Spleen (tissue), 7 donors: ENCODE measurements at regions not wholly inside any gene's neighbourhood (a gene's known extent, or its start where the extent isn't known, plus 50 kb on each side); places are given as distances from the start of the nearest gene placed in this dataset.

Source experiments
- POLR2AphosphoS5 ChIP-seq, 3 donors: sonication (generic); formaldehyde crosslinking; IDR thresholded peaks; one replicate each; pipeline ENCODE4 v1.5.1; 2017; ENCODE audit warnings: antibody characterized with exemption in 3 of 3
- TF ChIP-seq, protein P1 (sequence below), 11 experiments: fragments of 200-600 bp in 7 of 11; fragments of 450-650 bp in 4 of 11; sonication (generic) in 4 of 11; IDR thresholded peaks in 8 of 11; conservative IDR thresholded peaks in 3 of 11; 1 replicate in 7 of 11; 2 replicates in 4 of 11; pipeline versions ENCODE4 v1.4.0 to v1.8.0; 2016 to 2021; ENCODE audit warnings: antibody characterized with exemption in 11 of 11, inconsistent platforms in 4 of 11, mild to moderate bottlenecking in 1 of 11
- donor health status: DM: no; HTN: no; CAD: no; lungs with moderate emphysema.
- donor health status: DM: no; HTN: no; CAD: no.
- donor health status: DM: no; HTN: no; CAD: no.

DNA sequence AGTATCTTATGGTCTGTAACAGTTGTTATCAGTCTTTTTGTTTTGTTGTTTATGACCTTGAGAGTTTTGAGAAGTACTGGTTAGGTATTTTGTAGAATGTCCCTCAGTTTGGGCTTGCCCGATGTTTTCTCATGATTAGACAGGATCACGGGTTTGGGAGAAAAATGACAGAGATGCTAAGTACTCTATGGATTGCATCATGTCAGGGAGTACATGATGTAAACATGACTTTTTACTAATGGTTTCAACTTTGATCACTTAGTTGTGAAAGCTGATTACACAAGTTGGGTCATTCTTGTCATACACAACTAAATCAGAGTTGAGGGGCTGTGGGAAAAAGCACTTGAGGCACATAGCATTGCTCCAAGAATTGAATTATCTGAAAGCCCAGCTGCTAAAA, 94.7 kb upstream of the SIAH1 start:
- TF ChIP-seq POLR2AphosphoS5 (IDR thresholded peaks at IDR 0.05), result no peak
- TF ChIP-seq, protein P1, sequence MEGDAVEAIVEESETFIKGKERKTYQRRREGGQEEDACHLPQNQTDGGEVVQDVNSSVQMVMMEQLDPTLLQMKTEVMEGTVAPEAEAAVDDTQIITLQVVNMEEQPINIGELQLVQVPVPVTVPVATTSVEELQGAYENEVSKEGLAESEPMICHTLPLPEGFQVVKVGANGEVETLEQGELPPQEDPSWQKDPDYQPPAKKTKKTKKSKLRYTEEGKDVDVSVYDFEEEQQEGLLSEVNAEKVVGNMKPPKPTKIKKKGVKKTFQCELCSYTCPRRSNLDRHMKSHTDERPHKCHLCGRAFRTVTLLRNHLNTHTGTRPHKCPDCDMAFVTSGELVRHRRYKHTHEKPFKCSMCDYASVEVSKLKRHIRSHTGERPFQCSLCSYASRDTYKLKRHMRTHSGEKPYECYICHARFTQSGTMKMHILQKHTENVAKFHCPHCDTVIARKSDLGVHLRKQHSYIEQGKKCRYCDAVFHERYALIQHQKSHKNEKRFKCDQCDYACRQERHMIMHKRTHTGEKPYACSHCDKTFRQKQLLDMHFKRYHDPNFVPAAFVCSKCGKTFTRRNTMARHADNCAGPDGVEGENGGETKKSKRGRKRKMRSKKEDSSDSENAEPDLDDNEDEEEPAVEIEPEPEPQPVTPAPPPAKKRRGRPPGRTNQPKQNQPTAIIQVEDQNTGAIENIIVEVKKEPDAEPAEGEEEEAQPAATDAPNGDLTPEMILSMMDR (IDR thresholded peaks at IDR 0.05 in 8 of 11, conservative IDR thresholded peaks at IDR 0.05 in 3 of 11), result no peak
